GM19372 (cell line): ENCODE measurements at regions not wholly inside any gene's neighbourhood (a gene's known extent, or its start where the extent isn't known, plus 50 kb on each side); places are given as distances from the start of the nearest gene placed in this dataset.

ENCODE experiments used
- ATAC-seq: cut with Tn5 transposase; IDR thresholded peaks from one replicate; pipeline ENCODE4 v1.9.1; 2021; ENCODE audit warnings: mild to moderate bottlenecking, low read depth, moderate library complexity; ENCODE audit not compliant: unreplicated experiment

DNA sequence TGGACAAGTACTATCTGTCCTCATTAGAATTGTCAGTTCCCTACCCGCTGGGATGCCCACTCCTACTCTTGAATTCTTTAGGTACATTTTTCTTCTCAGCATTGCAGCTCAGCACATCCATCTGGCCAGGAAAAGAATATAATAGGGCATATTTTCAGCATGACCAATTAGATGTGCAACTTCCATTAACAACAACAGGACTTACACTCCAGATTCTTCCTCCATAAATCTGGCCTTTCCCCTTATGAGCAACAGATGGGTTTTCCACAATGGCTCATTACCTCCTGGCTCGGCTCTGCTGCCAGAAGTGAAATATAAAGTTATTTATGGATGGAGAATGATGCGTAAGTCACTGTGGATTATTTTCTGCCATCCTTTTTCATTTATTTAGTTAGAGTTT, 443.8 kb upstream of the TGFBR2 start:
- ATAC-seq = no peak

- no peak for ATAC-seq
Measured at GRCh38 chr3:30166535-30166934, 439.9 kb upstream of the TGFBR2 start.

GRCh38 chr3:30167541-30168011, 438.8 kb upstream of the TGFBR2 start:
- ATAC-seq = no peak

GRCh38 chr3:30169487-30169886, 436.9 kb upstream of the TGFBR2 start:
- no peak for ATAC-seq

DNA sequence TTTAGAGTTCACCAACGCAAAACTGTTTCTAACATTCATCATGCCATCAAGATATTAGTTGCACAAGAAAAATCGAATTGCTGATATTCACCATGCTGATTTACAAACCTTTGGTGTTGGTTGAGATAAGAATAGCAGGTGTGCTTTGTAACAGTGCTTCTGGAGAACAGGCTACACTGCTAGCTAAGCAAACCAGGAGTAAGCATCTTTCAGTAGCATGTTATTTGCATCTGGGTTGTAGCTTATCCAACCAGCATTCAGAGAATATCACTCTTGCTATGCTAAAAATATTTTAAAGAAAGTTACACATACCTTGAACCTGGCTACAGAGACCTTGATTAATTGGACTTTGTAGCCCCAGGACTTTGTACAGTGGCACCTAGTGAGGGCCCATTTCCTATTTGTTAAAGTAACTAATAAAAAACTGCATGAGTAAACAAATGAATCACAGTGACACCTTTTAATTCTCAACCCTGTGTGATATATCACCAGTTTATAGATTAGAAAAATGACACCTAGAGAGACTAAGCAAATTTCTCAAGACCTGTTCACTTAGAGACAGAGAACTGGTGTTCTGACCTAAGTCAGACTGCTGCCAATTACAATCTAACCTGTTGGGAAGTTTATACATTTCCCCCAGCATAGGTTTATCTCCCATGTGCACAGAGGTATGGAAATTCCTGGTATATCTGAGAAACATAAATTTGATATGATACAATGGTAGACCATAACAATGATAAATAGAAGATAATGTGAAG, 435.5 kb upstream of the TGFBR2 start:
- ATAC-seq = no peak

GRCh38 chr3:30174357-30174756, 432.0 kb upstream of the TGFBR2 start:
- ATAC-seq = no peak

- no peak for ATAC-seq
Measured at GRCh38 chr3:30180310-30181177, 425.9 kb upstream of the TGFBR2 start.

GRCh38 chr3:30181178-30181465, 425.3 kb upstream of the TGFBR2 start:
- no peak for ATAC-seq

DNA sequence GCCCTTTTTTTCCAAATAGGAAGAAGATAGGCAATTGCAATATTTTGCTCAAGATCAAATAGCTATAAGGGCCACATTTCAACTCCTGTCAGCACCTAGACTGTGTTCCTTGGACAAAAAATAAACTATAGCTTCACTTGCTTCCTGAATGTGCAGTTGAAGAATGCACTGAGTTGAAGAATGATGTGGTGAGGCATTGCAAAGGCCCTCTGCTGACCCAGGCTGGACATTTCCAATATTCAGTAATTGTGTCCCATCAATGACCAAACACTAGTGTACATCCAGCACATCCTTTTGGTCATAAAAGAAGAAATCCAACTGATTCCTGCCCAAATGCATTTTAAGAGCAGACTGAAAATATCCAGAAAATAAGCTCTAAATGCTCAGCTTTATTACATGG, 424.8 kb upstream of the TGFBR2 start:
- no peak for ATAC-seq

GRCh38 chr3:30183421-30183820, 423.0 kb upstream of the TGFBR2 start:
- no peak for ATAC-seq

DNA sequence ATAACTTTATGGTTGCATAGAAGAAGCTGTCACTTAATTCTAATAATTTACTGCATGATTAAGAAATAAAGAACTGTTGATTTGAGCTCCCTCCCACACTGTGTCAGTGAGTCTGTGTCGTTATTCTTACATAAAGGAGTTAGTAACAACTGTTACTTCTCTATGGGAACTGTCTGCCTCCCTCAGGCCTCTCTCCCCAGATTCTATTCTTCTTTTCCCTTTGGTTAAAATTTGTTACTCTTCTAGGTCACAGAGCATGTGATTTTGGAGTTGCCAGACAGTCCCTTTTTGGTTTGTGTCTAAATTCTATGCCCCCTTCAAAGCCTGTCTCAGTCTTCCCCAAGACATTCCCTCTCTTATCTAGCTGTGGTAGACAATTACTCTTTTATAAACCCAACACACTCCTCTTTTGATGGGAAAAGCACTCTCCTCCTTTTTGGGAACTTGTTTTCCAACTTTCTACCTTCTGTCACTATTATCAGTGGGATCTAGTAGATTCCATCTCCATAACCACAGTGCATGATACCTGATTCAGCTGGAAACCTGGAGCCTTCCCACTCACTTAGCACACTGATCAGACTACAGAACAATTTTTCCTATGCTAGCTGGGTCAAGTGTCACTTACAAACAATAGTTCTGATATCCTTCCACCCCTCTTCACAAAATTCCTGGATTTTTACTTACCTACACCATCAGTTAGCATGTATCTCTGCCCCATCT, 422.1 kb upstream of the TGFBR2 start:
- ATAC-seq = no peak

DNA sequence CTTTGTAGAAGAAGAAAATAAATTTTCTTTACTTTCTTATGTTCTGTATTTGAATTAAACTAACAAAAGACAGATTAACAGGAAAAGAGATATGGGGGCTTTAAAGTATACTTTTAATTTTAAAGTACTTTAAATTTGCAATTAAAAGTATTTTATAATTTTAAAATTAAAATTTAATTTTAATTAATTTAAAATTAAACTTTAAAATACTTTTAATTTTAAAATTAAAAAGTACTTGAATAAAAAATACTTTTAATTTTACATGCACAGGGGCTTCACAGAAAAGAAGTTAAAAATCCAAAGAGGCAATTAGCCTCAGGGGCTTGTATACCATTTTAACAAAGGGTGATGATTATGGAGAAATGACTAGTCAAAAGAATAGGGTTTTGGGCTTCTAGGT, 420.5 kb upstream of the TGFBR2 start:
- ATAC-seq = no peak

DNA sequence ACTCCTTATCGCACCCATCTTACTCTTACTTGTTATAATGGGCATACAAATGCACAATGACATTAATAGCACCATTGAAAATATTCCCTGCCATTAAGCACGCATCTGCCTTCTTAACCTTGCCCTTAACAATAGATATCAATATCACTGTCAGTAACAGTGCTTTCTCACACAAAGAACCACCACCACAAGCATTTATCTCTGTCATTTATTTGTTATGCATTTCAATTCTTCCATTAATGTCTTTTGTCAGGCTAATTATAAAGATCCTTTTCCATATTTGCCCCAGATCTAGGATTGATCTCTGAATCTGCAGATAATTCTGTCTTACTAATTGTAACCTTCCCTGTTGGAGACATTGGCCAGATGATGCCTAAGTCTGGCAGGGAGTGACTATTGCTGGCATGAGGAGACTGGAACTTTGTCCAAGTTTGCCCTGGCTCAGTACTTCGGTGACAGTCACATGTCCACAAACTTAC, 419.6 kb upstream of the TGFBR2 start:
- ATAC-seq = no peak

GRCh38 chr3:30187366-30187765, 419.0 kb upstream of the TGFBR2 start:
- no peak for ATAC-seq

DNA sequence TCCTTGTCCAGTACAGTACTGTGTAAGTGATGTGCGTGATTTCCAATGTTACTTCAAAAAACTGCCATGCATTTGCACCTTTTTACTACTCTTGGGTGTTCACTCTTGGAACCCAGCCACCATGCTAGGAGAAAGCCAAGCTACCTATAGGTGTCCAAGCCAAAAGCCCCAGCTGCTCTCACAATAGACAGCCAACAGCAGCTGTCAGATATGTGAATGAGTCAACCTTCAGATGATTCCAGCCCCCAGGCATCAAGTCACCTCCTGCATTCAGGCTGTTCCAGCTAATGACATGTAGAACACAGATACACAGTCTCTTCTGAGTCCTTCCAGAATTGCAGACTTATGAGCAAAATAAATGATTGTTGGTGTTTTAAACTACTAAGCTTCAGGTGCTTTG, 417.7 kb upstream of the TGFBR2 start:
- no peak for ATAC-seq

DNA sequence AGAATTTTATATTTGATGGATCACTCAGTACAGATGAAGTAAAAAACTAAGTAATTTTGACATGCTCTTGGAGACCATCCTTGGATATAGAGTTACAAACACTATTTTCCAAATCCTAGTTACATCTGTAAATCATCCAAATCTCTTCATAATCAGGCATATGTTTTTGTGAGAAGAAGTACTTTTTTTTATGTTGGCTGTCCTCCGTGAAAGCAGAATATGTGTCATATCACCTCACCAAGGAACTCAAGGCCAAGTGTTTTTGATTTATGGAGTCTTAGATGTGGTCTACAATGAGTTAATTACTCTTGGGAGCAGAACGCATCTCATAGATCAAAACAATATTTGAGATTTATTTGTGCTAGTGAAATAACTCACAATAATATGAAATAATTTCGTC, 416.5 kb upstream of the TGFBR2 start:
- no peak for ATAC-seq

GRCh38 chr3:30193625-30194044, 412.8 kb upstream of the TGFBR2 start:
- no peak for ATAC-seq

- ATAC-seq = no peak
Measured at GRCh38 chr3:30195352-30195751, 411.0 kb upstream of the TGFBR2 start.

- no peak for ATAC-seq
Measured at GRCh38 chr3:30198162-30198561, 408.2 kb upstream of the TGFBR2 start.

DNA sequence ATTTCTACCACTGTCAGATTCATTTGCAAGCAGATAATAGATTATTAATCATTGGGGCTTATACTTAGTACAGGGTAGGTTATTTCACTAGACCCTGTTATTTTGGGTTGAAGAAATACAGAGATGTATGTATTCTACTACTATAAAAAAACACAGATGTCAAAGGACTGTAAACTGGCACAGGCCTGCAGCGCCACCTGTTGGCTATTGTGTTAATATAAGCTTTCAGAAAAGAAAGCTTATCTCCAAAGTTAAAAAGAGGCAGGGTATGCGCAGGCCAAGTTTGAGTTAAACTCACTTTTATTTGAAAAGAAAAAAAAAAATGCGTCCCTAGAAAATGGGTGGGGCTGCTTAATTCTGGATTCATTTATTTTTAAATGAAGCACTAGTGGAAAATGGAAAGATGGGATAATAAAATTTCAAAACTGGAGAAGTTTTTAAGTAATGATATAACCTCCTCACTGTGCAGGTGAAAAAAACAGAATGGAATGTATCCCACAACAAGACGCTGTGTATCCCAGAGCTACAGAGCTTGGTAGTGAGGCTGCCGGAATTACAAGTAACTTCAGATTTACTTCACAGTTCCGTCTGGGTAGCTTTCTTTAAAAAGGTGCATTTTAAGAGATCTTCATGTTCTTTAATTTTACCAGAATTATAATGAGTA, 407.2 kb upstream of the TGFBR2 start:
- peak; percentile 78 for ATAC-seq

GRCh38 chr3:30199855-30200254, 406.5 kb upstream of the TGFBR2 start:
- no peak for ATAC-seq
